ENCODE measurements at regions not wholly inside any gene's neighbourhood (a gene's known extent, or its start where the extent isn't known, plus 50 kb on each side); places are given as distances from the start of the nearest gene placed in this dataset.

- H3K36me3 ChIP-seq (ENCODE audit: low read depth): no peaks in the 10 kb centered on the region
Observed at GRCh38 chr18:34364699-34365098, 140.0 kb upstream of the NOL4 start.

GRCh38 chr18:34370704-34371395 is 146.1 kb upstream of the NOL4 start:
- Histone ChIP-seq H3K79me2 (ENCODE audit: insufficient read depth) (no peaks in the 10 kb centered on the region), H3K9ac (no peak overlapping the region), H3K4me2 (ENCODE audit: unreplicated experiment) (no peak overlapping the region), H3K27me3 (replicated peaks; ENCODE audit: insufficient read depth) (no peaks in the 10 kb centered on the region), H3K4me1 (ENCODE audit: insufficient read depth) (no peaks in the 10 kb centered on the region), H3K9me3 (ENCODE audit: low read depth) (no peaks in the 10 kb centered on the region), H2AFZ (no peak overlapping the region), H3K27ac (no peak overlapping the region), H3K4me3 (no peak overlapping the region), H3K36me3 (ENCODE audit: low read depth) (no peaks in the 10 kb centered on the region), H3K9me2 (ENCODE audit: insufficient read depth) (no peaks in the 10 kb centered on the region), H3F3A (ENCODE audit: insufficient read depth) (no peaks in the 10 kb centered on the region), H4K20me1 (ENCODE audit: insufficient read depth) (no peaks in the 10 kb centered on the region)
- no peak for DNase-seq
- WGBS, 2 experiments (ENCODE audit: low coverage in 1 of 2, low lambda C conversion rate in 2 of 2, missing lambda C conversion rate in 2 of 2): 37 to 47% methylated on average over 3 of the region's 3 CpGs
- no peak for TF ChIP-seq EZH2phosphoT487 (IDR thresholded peaks at IDR 0.05; ENCODE audit: insufficient read depth, low read depth)
- TF ChIP-seq EZH2 (IDR thresholded peaks at IDR 0.05; ENCODE audit: insufficient read depth, poor library complexity, severe bottlenecking): no peak
- in situ Hi-C loops (cut with MboI): no loop called here

More at GRCh38 chr18:34364699-34365098, 140.0 kb upstream of the NOL4 start:
- in situ Hi-C loops (cut with MboI): no loop called here
- Histone ChIP-seq H3K9ac (no peak overlapping the region), H3K9me2 (ENCODE audit: insufficient read depth) (no peaks in the 10 kb centered on the region), H3K4me3 (no peak overlapping the region), H2AFZ (no peak overlapping the region), H3K4me2 (ENCODE audit: unreplicated experiment) (no peak overlapping the region), H3F3A (ENCODE audit: insufficient read depth) (no peaks in the 10 kb centered on the region), H4K20me1 (ENCODE audit: insufficient read depth) (no peaks in the 10 kb centered on the region), H3K79me2 (ENCODE audit: insufficient read depth) (no peaks in the 10 kb centered on the region), H3K27ac (no peak overlapping the region), H3K4me1 (ENCODE audit: insufficient read depth) (no peaks in the 10 kb centered on the region), H3K9me3 (ENCODE audit: low read depth) (no peaks in the 10 kb centered on the region), H3K27me3 (replicated peaks; ENCODE audit: insufficient read depth) (no peaks in the 10 kb centered on the region)
- TF ChIP-seq EZH2 (IDR thresholded peaks at IDR 0.05; ENCODE audit: insufficient read depth, poor library complexity, severe bottlenecking) (no peak), EZH2phosphoT487 (IDR thresholded peaks at IDR 0.05; ENCODE audit: insufficient read depth, low read depth) (no peak)
- WGBS, 2 experiments (ENCODE audit: low coverage in 1 of 2, low lambda C conversion rate in 2 of 2, missing lambda C conversion rate in 2 of 2): 10 to 30% methylated on average over 1 of the region's 1 CpG
- no peak for DNase-seq

- H3K9me3 ChIP-seq (ENCODE audit: low read depth): no peaks in the 10 kb centered on the region
Observed at GRCh38 chr18:34380326-34380725, 155.6 kb upstream of the NOL4 start.

GRCh38 chr18:34385311-34385710 is 160.6 kb upstream of the NOL4 start:
- Histone ChIP-seq H3K9me3 (ENCODE audit: low read depth) (no peaks in the 10 kb centered on the region), H3K4me2 (ENCODE audit: unreplicated experiment) (no peak overlapping the region), H3K36me3 (ENCODE audit: low read depth) (no peaks in the 10 kb centered on the region), H2AFZ (no peak overlapping the region), H3K79me2 (ENCODE audit: insufficient read depth) (no peaks in the 10 kb centered on the region), H3K9ac (no peak overlapping the region), H3K27ac (no peak overlapping the region), H3K4me3 (no peak overlapping the region), H4K20me1 (ENCODE audit: insufficient read depth) (no peaks in the 10 kb centered on the region), H3K9me2 (ENCODE audit: insufficient read depth) (no peaks in the 10 kb centered on the region), H3K4me1 (ENCODE audit: insufficient read depth) (no peaks in the 10 kb centered on the region), H3K27me3 (replicated peaks; ENCODE audit: insufficient read depth) (no peaks in the 10 kb centered on the region), H3F3A (ENCODE audit: insufficient read depth) (no peaks in the 10 kb centered on the region)
- in situ Hi-C loops (cut with MboI): no loop called here
- TF ChIP-seq EZH2phosphoT487 (IDR thresholded peaks at IDR 0.05; ENCODE audit: insufficient read depth, low read depth) (no peak), EZH2 (IDR thresholded peaks at IDR 0.05; ENCODE audit: insufficient read depth, poor library complexity, severe bottlenecking) (no peak)
- no peak for DNase-seq

More at GRCh38 chr18:34380326-34380725, 155.6 kb upstream of the NOL4 start:
- no peak overlapping the region for H2AFZ ChIP-seq
- no peaks in the 10 kb centered on the region for H3K79me2 ChIP-seq (ENCODE audit: insufficient read depth)
- 83 to 89% methylated on average over 1 of the region's 1 CpG for WGBS, 2 experiments (ENCODE audit: low coverage in 1 of 2, low lambda C conversion rate in 2 of 2, missing lambda C conversion rate in 2 of 2)
- H3K4me1 ChIP-seq (ENCODE audit: insufficient read depth): no peaks in the 10 kb centered on the region
- H3K9ac ChIP-seq: no peak overlapping the region
- no peak for DNase-seq
- H3K27ac ChIP-seq: no peak overlapping the region
- H3K4me3 ChIP-seq: no peak overlapping the region
- no peaks in the 10 kb centered on the region for H3K36me3 ChIP-seq (ENCODE audit: low read depth)
- H3F3A ChIP-seq (ENCODE audit: insufficient read depth): no peaks in the 10 kb centered on the region
- TF ChIP-seq EZH2 (IDR thresholded peaks at IDR 0.05; ENCODE audit: insufficient read depth, poor library complexity, severe bottlenecking) (no peak), EZH2phosphoT487 (IDR thresholded peaks at IDR 0.05; ENCODE audit: insufficient read depth, low read depth) (no peak)
- H3K9me2 ChIP-seq (ENCODE audit: insufficient read depth): no peaks in the 10 kb centered on the region
- no peaks in the 10 kb centered on the region for H3K27me3 ChIP-seq (replicated peaks; ENCODE audit: insufficient read depth)
- H3K4me2 ChIP-seq (ENCODE audit: unreplicated experiment): no peak overlapping the region
- in situ Hi-C loops (cut with MboI): no loop called here
- no peaks in the 10 kb centered on the region for H4K20me1 ChIP-seq (ENCODE audit: insufficient read depth)
